ENCODE measurements at regions not wholly inside any gene's neighbourhood (a gene's known extent, or its start where the extent isn't known, plus 50 kb on each side); places are given as distances from the start of the nearest gene placed in this dataset.

- DNase-seq (ENCODE audit: extremely low read depth, low read depth) = no peak
- TF ChIP-seq CTCF (IDR thresholded peaks at IDR 0.05; ENCODE audit: low read depth, low read length, missing control alignments) = no peak
- H3K4me3 ChIP-seq (replicated peaks; ENCODE audit: low read depth, low read length) = no peak overlapping the region
Observed at GRCh38 chr19:28642787-28643683, 569.9 kb downstream of the UQCRFS1 start.

- no peak for DNase-seq (ENCODE audit: extremely low read depth, low read depth)
- no peak for TF ChIP-seq CTCF (IDR thresholded peaks at IDR 0.05; ENCODE audit: low read depth, low read length, missing control alignments)
- no peak overlapping the region for H3K4me3 ChIP-seq (replicated peaks; ENCODE audit: low read depth, low read length)
Observed at GRCh38 chr19:28641395-28641794, 571.6 kb downstream of the UQCRFS1 start.

DNA sequence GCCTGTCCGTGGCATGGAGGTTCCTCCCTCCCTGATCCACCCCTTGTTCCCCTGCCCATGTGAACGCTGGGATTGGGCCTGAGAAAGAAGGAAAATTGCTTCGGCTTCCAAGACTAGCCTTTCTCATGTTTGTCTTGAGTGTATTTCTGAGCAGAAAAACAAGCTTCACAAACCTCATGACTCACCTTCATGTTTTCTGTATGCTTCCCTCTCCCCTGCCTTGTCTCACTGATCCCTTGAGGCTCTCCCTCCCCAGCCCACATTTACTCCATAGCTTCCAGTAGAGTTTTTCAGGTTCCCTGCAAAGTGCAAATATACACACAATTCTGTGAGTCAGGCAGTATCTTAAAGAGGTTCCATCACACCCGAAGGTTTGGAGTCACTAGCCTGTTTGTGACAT is 572.4 kb downstream of the UQCRFS1 start:
- TF ChIP-seq CTCF (IDR thresholded peaks at IDR 0.05; ENCODE audit: low read depth, low read length, missing control alignments) = no peak
- H3K4me3 ChIP-seq (replicated peaks; ENCODE audit: low read depth, low read length) = no peak overlapping the region

DNA sequence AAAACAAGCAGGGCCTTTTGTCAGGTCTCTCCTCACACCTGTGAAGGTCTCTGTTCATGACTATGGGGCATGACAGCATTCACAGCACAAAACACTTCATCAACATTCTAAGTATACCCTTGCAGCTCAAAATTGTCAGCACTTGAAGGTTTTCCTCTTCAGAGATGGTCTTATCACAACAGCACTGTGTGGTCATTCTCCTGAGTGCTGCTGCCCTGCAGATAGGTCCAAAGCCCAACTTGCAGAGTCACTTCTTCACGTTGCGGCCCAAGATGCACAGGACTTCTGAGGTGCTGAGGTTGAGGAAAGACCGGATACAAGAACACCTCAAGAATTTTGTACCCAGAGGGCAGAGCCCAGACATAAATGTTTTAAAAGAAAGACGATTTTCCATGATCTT is 574.5 kb downstream of the UQCRFS1 start:
- no peak for TF ChIP-seq CTCF (IDR thresholded peaks at IDR 0.05; ENCODE audit: low read depth, low read length, missing control alignments)
- no peak for DNase-seq (ENCODE audit: extremely low read depth, low read depth)
- H3K4me3 ChIP-seq (replicated peaks; ENCODE audit: low read depth, low read length) = no peak overlapping the region

More for the DNA sequence above, 572.4 kb downstream of the UQCRFS1 start:
- no peak for DNase-seq (ENCODE audit: extremely low read depth, low read depth)

GRCh38 chr19:28636706-28637105 is 576.2 kb downstream of the UQCRFS1 start:
- H3K4me3 ChIP-seq (replicated peaks; ENCODE audit: low read depth, low read length) = no peak overlapping the region
- DNase-seq (ENCODE audit: extremely low read depth, low read depth) = no peak
- no peak for TF ChIP-seq CTCF (IDR thresholded peaks at IDR 0.05; ENCODE audit: low read depth, low read length, missing control alignments)

DNA sequence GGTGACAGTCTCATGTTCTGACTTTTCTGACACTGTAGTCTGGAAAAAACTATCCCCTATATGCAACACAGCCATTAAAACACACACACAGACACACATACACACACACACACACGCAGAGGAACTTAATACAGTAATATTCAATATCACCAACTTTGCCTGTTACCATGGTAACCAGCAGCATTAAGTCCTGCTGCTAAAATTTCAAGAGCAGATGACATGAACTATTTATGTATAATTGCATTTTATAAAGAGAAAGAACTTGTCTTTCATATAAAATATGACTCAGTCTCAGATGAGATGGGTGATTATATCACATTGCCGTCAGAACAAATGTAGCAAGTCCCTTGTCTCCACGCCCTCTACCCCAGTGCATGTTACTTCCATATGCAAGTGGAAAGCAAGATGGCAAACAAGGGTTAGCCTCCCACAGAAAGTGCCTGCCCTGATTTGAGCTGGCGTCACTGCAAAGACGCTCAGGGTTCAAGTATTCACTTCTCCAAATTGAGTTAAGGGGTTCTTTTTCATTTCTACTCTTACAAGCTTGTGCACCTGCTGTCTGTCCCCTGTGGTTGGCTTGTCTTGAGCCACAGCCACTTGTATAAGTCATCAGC is 576.8 kb downstream of the UQCRFS1 start:
- no peak overlapping the region for H3K4me3 ChIP-seq (replicated peaks; ENCODE audit: low read depth, low read length)
- no peak for TF ChIP-seq CTCF (IDR thresholded peaks at IDR 0.05; ENCODE audit: low read depth, low read length, missing control alignments)
- DNase-seq (ENCODE audit: extremely low read depth, low read depth) = no peak
